HG03135 (cell line): ENCODE measurements at regions not wholly inside any gene's neighbourhood (a gene's known extent, or its start where the extent isn't known, plus 50 kb on each side); places are given as distances from the start of the nearest gene placed in this dataset.
"Not testable (repeated sequence)": the region's sequence is repeated elsewhere in the genome, so short reads cannot be mapped to it uniquely, and the experiment has no call there.

ENCODE experiments used
- ATAC-seq: cut with Tn5 transposase; IDR thresholded peaks from one replicate; pipeline ENCODE4 v1.9.1; 2021; ENCODE audit warnings: mild to moderate bottlenecking, moderate library complexity; ENCODE audit not compliant: unreplicated experiment

DNA sequence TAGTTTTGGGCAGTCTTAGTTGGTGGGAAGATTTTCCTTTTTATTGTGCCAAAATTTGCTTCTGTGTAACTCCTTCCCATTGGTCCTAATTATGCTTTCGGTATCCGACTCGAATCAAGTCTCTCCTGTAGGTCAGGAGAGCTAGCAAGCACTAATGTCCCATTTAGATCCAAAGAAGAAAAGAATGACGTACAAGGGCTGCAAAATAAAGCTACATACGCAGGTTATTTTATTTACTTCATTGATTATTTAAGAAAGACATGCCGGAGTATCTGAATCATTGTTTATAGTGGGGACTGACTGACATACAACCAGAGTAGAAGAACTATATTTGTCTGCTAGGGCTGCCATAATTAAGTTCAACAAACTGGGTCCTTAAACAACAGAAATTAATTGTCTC is 648.5 kb downstream of the CPS1 start:
- no peak for ATAC-seq

DNA sequence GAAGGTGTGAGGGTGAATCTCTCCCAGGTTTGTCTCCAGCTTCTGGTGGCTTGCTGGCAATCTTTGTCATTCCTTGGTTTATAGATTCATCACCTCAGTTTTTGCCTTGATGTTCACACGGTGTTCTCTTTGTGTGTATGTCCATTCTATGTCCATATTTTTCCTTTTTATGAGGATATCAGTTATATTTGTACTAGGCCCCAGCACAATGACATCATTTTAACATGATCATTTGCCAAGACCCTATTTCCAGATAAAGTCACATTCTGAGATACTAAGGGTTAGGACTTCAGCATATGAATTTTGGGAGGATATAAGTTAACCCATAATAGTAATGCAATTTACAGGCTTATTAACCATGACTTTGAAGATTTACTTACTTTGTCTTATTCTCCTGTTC is 649.0 kb downstream of the CPS1 start:
- ATAC-seq, result no peak

DNA sequence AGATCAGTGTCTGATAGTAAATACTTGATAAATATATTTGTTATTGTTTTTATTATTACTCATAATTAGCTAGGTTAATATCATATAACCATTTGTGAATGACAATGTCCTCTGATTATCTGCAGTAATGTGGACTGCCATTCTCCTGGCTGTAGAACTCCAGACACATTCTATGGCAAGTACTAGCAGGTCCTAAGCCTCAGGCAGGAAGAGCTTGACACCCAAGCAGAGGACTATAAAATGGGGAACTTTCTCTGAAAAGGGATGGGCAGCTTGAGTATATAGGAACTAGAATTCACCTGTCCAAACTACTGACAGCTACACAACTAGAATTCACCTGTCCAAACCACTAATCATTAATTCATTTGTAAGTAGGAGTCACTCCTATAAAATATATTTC is 649.4 kb downstream of the CPS1 start:
- ATAC-seq, result no peak

DNA sequence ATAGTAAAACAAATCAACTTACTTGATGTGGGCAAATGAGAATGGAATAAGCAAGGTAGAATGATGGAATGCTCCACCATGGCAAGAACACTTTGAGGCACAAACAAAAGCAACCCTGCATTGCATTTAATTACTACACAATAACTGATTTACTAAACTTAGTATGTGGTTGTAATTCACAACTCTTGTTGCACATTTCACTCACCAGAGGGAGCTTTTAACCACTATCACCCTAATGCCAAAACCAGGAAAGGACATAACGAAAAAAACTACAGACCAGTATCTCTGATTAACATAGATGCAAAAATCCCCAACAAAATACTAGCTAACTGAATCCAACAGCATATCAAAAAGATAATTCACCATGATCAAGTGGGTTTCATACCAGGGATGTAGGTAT is 659.8 kb downstream of the CPS1 start:
- no peak for ATAC-seq

DNA sequence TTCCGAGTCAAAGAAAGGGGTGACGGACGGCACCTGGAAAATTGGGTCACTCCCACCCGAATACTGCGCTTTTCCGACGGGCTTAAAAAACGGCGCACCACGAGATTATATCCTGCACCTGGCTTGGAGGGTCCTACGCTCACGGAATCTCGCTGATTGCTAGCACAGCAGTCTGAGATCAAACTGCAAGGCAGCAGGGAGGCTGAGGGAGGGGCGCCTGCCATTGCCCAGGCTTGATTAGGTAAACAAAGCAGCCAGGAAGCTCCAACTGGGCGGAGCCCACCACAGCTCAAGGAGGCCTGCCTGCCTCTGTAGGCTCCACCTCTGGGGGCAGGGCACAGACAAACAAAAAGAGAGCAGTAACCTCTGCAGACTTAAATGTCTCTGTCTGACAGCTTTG is 663.1 kb downstream of the CPS1 start:
- not testable (repeated sequence) for ATAC-seq

DNA sequence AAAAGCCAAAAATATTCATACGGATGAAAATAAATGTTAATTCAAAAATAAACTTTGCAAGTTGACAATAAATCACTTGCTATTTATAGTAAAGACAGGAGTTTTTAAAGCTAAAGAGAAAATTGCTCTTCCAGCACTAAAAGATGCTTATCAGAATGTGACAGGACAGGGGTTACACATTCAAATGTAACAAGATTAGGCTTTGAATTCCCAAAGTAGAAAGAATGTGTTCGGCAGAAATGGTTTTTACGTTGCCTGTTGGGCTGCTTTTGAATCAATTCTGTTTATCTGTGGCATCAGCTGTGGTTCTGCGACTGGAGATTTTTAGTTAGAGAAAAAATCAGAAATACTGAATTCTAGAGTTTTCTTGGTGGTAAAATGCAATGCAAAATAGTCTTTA is 669.4 kb downstream of the CPS1 start:
- ATAC-seq, result no peak

DNA sequence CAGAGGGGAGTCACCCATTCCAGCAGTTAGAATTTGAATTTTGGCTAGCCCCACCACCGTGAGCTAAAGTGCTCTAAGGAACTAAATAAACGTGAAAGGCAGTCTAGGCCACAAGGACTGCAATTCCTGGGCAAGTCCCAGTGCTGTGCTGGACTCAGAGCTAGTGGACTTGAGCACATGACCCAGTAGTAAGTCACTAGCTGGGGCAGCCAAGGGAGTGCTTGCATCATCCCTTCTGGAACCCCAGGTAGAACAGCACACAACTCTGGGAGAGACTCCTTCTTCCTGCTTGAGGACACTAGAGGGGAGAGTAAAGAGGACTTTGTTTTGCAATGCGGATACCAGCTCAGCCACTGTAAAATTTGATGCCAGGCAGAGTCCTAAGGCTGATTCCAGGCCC is 672.2 kb downstream of the CPS1 start:
- ATAC-seq, result no peak

DNA sequence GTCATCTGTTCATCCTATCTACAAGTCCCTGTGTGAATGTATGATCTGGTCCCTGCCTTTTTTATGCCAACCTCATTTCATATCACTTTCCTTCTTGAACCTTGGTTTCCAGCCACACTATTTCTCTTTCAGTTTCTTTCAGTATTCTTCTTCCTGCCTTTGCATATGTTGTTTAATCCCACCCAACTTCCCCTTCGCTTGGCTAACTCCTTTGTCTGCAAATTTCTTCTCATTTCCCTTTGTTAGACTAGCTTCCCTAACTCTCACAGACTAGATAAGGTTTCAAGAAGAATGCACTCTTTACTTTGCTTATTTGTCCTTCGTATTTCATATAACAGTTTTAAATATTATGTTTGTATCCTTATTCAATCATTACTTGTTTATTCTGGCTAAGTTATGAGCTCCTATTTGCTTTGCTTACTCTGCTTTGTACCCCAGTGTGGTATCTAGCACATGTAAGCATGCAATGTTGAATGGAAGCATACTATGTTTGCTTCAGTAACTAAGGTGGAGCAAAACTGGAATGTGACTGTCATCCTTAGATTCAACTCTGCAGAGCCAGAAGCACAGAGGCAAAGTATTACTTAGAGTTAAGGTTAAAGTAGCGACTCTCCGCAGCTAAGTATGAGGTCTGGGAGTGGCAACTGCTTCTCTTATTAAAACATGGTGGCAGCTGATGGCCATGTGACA is 681.3 kb downstream of the CPS1 start:
- no peak for ATAC-seq

DNA sequence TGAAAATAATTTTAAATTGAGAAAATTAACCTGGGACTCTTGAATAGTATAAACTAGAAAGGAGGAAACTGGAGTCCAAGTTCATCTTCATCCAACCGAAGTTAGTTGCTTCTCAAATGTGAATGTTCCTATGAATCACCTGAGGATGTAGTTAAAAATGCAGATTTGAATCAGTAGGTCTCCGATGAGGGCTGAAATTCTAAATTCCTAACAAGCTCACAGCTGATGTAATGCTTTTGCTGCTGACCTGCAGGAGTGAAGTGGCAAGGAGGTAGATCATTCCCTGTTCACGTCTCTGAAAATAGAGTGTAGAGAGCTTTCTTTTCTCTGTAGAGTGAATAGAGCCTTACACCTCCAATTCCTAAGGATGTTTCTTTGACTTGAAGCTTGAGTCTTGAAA is 685.5 kb downstream of the CPS1 start:
- no peak for ATAC-seq

DNA sequence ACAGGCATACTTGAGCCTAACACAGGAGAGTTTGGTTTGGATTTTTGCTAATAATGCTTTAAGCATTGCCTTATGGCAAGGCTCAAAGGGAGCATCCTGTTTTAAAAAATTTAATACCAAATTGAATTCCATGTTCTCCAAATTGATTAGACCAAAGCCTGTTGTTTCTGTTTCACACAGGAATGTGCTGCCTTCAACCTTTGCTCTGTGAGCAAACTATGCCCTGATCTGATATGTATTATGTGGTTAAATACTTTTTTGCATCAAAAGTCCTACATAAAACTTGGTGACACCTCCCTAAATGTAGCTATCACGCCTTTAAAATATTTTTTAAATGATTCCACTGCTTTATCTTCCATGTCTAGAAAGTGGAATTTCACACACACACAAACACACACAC is 691.4 kb downstream of the CPS1 start:
- ATAC-seq, result no peak

DNA sequence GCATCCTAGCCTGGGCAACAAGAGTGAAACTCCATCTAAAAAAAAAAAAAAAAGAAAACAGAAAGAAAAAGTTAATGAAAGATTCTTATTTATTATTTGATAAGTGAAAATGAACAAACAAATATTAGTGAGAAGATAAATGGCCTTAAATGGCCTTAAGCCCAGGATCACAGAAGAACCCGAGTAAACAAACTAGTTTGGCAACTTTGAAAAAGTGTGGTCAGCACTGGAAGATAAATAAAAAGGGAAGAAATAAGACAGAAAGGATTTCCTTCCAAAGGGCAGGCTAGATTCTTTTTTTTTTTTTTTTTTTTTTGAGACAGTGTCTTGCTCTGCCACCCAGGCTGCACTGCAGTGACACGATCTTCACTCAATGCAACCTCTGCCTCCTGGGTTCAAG is 692.4 kb downstream of the CPS1 start:
- ATAC-seq, result no peak

DNA sequence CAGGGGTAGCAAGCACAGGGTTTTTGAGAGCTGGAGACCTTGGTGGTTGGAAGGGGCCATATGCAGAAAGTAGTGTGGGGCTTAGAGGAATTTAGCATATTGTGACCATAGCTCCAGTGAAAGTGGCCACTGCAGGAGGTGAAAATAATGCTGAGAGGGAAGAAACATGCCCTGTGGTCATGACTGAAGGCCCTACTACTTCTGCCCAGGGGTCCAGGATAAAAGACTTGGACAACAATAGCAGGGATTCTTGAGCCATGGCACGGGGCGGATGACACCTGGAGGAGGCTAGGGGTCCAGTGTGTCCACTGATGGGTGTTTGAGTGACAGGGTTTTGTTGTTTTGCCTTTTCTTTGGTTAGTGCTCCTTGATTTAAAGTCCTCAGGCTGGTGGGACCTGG is 694.6 kb downstream of the CPS1 start:
- no peak for ATAC-seq

DNA sequence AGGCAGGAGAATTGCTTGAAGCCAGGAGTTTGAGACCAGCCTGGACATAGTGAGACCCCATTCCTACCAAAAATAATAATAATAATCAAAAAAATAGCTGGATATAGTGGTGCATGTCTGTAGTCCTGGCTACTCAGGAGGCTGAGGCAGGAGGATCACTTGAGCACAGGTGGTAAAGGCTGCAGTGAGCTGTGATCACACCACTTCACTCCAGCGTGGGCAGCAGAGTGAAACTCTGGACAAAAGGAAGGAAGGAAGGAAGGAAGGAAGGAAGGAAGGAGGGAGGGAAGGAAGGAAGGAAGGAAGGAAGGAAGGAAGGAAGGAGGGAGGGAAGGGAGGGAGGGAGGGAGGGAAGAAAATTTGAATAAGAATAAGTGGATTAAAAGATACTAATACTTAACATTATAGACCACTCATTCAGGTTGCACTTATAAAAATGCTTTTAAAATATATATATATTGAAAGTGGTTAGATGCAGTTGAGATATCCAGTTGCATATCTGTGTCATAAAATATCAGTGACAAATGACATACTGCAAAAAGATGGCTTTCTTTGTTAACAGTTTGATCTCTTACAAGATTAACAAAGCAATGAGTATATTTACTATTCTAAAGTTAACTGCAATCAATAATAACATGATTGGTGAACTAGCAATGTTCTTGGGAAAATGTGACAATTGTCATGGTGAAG is 702.4 kb downstream of the CPS1 start:
- no peak for ATAC-seq

DNA sequence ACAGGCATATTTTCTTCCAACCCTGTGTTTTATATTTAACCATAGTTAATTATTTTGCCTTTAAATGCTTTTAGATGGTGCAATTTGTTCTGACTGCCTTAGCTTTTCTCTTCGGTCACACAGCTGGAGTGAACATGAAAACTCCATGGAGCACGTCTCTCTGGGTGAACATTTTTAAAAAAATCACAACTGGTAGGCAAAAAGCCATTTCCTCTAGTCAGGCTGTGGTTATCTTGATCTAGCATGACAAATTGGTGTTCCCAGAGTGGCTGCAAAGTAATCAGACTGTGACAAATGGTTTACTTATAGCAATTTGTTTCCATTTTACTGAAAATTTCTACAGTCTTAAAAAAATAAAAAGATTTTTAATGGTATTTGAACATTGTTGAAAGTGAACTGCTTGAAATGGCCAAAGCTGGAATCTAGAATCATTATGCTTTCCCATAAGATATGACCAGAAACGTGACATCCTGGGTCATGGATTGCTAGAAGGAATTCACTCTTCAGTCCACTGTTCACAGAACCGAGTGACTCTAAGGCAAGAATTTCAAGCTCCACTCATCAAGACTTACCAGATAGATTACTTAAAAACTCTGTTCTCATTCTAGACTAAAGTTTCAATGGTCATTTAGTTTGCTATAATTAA is 703.6 kb downstream of the CPS1 start:
- ATAC-seq, result no peak

DNA sequence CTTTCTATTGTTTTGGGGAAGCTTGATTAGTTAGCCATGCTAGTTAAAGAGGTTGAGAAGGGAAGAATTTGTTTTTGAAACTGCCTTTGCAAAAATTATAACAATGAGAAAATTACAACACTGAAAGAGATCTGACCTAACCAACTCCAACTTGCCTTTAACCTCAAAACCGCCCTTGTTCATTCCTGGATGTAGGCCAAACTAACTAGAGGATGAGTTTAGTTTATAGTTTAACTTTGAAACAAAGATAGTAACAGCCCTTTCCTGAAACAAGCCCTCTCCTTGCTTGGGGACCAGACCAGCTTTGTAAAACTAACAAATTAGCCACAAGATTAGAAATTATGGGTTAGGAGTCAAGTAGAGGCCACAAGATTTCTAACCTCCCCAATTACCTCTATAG is 713.9 kb downstream of the CPS1 start:
- ATAC-seq, result no peak

DNA sequence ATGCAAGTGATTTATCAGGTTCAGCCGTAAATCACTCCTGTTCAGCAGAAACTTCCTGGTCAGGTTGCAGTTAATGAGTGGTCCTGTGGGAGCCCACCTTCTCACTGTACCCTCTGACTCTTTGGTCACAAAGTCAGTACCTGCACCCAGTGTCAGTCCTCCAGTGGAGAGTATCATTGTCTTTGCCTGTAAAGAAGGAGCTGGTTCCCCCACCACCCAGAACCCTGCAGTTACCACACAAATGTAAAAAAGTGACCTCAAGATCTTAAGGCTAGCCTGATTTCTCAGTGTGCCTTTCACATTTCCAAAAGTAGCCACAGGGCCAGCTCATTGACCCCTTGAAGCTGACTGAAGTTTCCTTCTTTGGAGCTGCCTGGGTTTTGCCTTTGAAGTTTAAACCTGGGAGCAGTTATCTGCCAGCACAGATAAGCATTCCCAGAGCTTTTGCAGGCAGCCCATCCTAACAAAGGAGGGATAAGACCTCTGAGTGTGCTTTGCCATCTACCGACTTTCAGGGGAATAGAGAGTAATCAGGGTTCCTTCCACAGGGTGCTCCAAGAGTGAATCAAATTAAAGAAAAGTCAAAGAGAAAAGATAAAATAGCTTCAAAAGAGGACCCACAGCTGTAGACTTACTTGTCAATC is 725.2 kb downstream of the CPS1 start:
- ATAC-seq, result no peak

DNA sequence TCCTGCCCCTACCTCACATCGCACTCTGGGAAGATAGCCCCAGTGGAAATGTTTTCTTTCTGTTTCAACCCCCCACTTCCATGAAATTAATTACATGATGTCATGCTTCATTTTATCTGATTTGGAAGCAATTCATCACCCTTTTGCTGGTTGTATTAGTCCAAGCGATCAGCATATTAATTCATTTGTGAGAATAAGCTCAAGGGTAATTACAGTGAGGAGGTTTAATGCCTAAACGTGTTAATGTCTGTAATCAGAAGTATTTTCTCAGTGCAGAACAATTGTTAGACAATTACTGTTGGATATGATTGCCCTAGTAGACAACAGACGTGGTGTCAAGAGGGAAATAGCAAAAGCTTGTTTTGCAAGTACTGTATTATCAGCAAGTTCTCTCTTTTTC is 746.3 kb downstream of the CPS1 start:
- no peak for ATAC-seq

DNA sequence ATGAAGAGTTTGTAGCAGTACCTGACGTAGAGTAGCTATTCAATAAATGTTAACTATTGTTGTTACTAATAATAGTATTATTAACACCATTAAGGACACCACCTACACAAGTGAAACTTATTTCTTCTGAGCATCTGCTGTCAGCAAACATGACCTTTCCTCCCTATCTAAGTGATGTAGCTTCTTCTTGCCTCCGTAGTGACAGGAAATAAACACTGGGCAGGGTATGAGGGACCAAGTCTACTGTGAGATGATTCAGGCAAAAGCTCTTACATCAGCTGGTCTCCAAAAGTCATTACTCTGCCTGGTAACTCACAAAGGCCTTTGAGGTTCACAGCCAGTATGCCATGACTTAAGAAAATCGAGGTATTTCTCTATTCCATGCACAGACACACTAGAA is 750.5 kb downstream of the CPS1 start:
- no peak for ATAC-seq
